ENCODE measurements at regions not wholly inside any gene's neighbourhood (a gene's known extent, or its start where the extent isn't known, plus 50 kb on each side); places are given as distances from the start of the nearest gene placed in this dataset.

GRCh38 chr16:86444661-86445060 is 65.7 kb upstream of the FOXF1 start:
- DNase-seq (ENCODE audit: low read depth), result no peak

- DNase-seq (ENCODE audit: low read depth), result no peak
These were observed 64.0 kb upstream of the FOXF1 start for GRCh38 chr16:86446279-86446678.

GRCh38 chr16:86447228-86447627 is 63.1 kb upstream of the FOXF1 start:
- DNase-seq (ENCODE audit: low read depth), result no peak

GRCh38 chr16:86448306-86448890 is 61.9 kb upstream of the FOXF1 start:
- DNase-seq (ENCODE audit: low read depth), result no peak

- no peak for DNase-seq (ENCODE audit: low read depth)
These were observed 60.8 kb upstream of the FOXF1 start for GRCh38 chr16:86449446-86450095.

- no peak for DNase-seq (ENCODE audit: low read depth)
These were observed 59.6 kb upstream of the FOXF1 start for GRCh38 chr16:86450691-86451090.

GRCh38 chr16:86452451-86452850 is 57.9 kb upstream of the FOXF1 start:
- DNase-seq (ENCODE audit: low read depth), result no peak

- no peak for DNase-seq (ENCODE audit: low read depth)
These were observed 55.2 kb upstream of the FOXF1 start for GRCh38 chr16:86455116-86455515.

GRCh38 chr16:86455640-86456039 is 54.7 kb upstream of the FOXF1 start:
- DNase-seq (ENCODE audit: low read depth), result no peak

GRCh38 chr16:86457501-86458148 is 52.7 kb upstream of the FOXF1 start:
- DNase-seq (ENCODE audit: low read depth), result no peak

- DNase-seq (ENCODE audit: low read depth), result no peak
These were observed 52.1 kb upstream of the FOXF1 start for GRCh38 chr16:86458149-86458777.

- no peak for DNase-seq (ENCODE audit: low read depth)
These were observed 51.1 kb upstream of the FOXF1 start for GRCh38 chr16:86459266-86459665.
